Endodermal cell (in vitro differentiated cells): ENCODE measurements at regions not wholly inside any gene's neighbourhood (a gene's known extent, or its start where the extent isn't known, plus 50 kb on each side); places are given as distances from the start of the nearest gene placed in this dataset.
"Not testable (repeated sequence)": the region's sequence is repeated elsewhere in the genome, so short reads cannot be mapped to it uniquely, and the experiment has no call there.

Experiments used
- DNase-seq: peaks from one replicate; pipeline ENCODE4 v3.0.0-alpha.2; 2017
- H3K27ac ChIP-seq: 2 replicates; pipeline ENCODE4 v1.5.1; 2013; ENCODE audit warnings: mild to moderate bottlenecking, low read depth, low read length, moderate library complexity
- H3K27me3 ChIP-seq: 2 replicates; pipeline ENCODE4 v1.6.1; 2013; ENCODE audit warnings: mild to moderate bottlenecking, low read length, moderate library complexity; ENCODE audit not compliant: insufficient read depth, control insufficient read depth, poor library complexity, severe bottlenecking
- H3K36me3 ChIP-seq: 2 replicates; pipeline ENCODE4 v1.7.0; 2013; ENCODE audit warnings: mild to moderate bottlenecking, low read length, moderate library complexity; ENCODE audit not compliant: control insufficient read depth, insufficient read depth
- H3K4me1 ChIP-seq: one replicate; pipeline ENCODE4 v1.7.0; 2013; ENCODE audit warnings: low read length; ENCODE audit not compliant: control insufficient read depth, insufficient read depth
- H3K4me3 ChIP-seq: 2 replicates; pipeline ENCODE4 v1.5.1; 2013; ENCODE audit warnings: mild to moderate bottlenecking, low read length, moderate library complexity
- H3K9ac ChIP-seq: 2 replicates; pipeline ENCODE4 v1.6.1; 2013; ENCODE audit warnings: mild to moderate bottlenecking, low read length, moderate library complexity; ENCODE audit not compliant: poor library complexity, severe bottlenecking; ENCODE audit errors: extremely low read depth
- H3K9me3 ChIP-seq: 2 replicates; pipeline ENCODE4 v1.6.1; 2013; ENCODE audit warnings: mild to moderate bottlenecking, low read length, moderate library complexity; ENCODE audit not compliant: control insufficient read depth
- H3K27ac Mint-ChIP-seq: 2 replicates; pipeline ENCODE4 v1.8.0; 2020; ENCODE audit warnings: mixed read lengths
- H3K27me3 Mint-ChIP-seq: 2 replicates; pipeline ENCODE4 v1.8.0; 2021; ENCODE audit warnings: mild to moderate bottlenecking, mixed read lengths; ENCODE audit not compliant: insufficient read depth
- H3K36me3 Mint-ChIP-seq: 2 replicates; pipeline ENCODE4 v1.8.0; 2020; ENCODE audit warnings: low read depth, mixed read lengths
- H3K4me1 Mint-ChIP-seq: 2 replicates; pipeline ENCODE4 v1.8.0; 2020; ENCODE audit warnings: mixed read lengths
- H3K4me3 Mint-ChIP-seq: 2 replicates; pipeline ENCODE4 v1.8.0; 2020; ENCODE audit warnings: mild to moderate bottlenecking, moderate library complexity, mixed read lengths
- H3K9me3 Mint-ChIP-seq: 2 replicates; pipeline ENCODE4 v1.8.0; 2020; ENCODE audit warnings: mild to moderate bottlenecking, mixed read lengths
- WGBS, 2 experiments: methylation state at CpG; one replicate each; pipeline versions ENCODE4 v1.1.5 to v1.1.7; 2013; ENCODE audit warnings: missing lambda C conversion rate in 2 of 2, mixed read lengths in 1 of 2; ENCODE audit not compliant: insufficient coverage in 1 of 2, insufficient read length in 1 of 2; 5-methylcytosine and 5-hydroxymethylcytosine counted together
- TF ChIP-seq, protein P1 (sequence below): fragments of 200-600 bp; sonication (generic); conservative IDR thresholded peaks from 2 replicates; pipeline ENCODE4 v1.5.0; 2021; ENCODE audit warnings: antibody characterized with exemption, mild to moderate bottlenecking

DNA sequence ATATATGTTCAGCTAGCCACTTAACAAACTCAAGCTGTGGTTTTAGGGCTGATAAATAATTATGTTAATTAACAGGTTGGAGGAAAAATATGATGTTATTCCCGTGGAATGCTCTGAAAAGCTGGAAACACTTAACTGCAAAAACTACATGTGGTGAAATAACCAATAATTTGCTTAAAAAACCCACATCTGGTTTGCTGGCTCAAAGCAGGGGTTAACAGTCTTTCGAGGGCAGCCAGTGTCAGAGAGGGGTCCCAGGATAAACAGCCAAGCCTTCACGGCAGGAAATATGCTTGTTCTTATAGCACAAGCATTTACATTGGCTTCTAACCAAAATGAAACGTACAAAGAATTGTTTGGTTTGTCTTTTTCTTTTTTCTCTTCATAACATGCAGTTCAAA lies 254.0 kb upstream of the GAS1 start:
- H3K4me1 ChIP-seq: peaks cover 4% of the 10 kb centered on the region
- no peak overlapping the region for H3K27ac Mint-ChIP-seq
- DNase-seq: no peak
- peaks cover 8% of the 10 kb centered on the region for H3K27me3 ChIP-seq
- no peaks in the 10 kb centered on the region for H3K9me3 ChIP-seq
- H3K4me3 Mint-ChIP-seq: no peak overlapping the region
- H3K36me3 ChIP-seq: no peaks in the 10 kb centered on the region
- H3K36me3 Mint-ChIP-seq: no peaks in the 10 kb centered on the region
- WGBS, 2 experiments: 89 to 100% methylated on average over 3 to 4 of the region's 4 CpGs
- no peaks in the 10 kb centered on the region for H3K9me3 Mint-ChIP-seq
- no peak overlapping the region for H3K4me3 ChIP-seq
- TF ChIP-seq, protein P1, sequence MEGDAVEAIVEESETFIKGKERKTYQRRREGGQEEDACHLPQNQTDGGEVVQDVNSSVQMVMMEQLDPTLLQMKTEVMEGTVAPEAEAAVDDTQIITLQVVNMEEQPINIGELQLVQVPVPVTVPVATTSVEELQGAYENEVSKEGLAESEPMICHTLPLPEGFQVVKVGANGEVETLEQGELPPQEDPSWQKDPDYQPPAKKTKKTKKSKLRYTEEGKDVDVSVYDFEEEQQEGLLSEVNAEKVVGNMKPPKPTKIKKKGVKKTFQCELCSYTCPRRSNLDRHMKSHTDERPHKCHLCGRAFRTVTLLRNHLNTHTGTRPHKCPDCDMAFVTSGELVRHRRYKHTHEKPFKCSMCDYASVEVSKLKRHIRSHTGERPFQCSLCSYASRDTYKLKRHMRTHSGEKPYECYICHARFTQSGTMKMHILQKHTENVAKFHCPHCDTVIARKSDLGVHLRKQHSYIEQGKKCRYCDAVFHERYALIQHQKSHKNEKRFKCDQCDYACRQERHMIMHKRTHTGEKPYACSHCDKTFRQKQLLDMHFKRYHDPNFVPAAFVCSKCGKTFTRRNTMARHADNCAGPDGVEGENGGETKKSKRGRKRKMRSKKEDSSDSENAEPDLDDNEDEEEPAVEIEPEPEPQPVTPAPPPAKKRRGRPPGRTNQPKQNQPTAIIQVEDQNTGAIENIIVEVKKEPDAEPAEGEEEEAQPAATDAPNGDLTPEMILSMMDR: no peak
- no peak overlapping the region for H3K9ac ChIP-seq
- H3K27me3 Mint-ChIP-seq: peaks cover 30% of the 10 kb centered on the region
- H3K27ac ChIP-seq: no peak overlapping the region
- H3K4me1 Mint-ChIP-seq: peaks cover 25% of the 10 kb centered on the region

- no peaks in the 10 kb centered on the region for H3K9me3 Mint-ChIP-seq
- no peak overlapping the region for H3K27ac Mint-ChIP-seq
- Histone ChIP-seq H3K9me3 (no peaks in the 10 kb centered on the region), H3K4me3 (no peak overlapping the region), H3K27me3 (no peaks in the 10 kb centered on the region), H3K36me3 (no peaks in the 10 kb centered on the region), H3K9ac (no peak overlapping the region), H3K4me1 (no peaks in the 10 kb centered on the region), H3K27ac (no peak overlapping the region)
- TF ChIP-seq, protein P1: no peak
- no peak overlapping the region for H3K4me3 Mint-ChIP-seq
- no peaks in the 10 kb centered on the region for H3K36me3 Mint-ChIP-seq
- DNase-seq: no peak
- WGBS, 2 experiments: 97 to 100% methylated on average over 5 to 7 of the region's 7 CpGs
- H3K27me3 Mint-ChIP-seq: peaks cover 11% of the 10 kb centered on the region
- peaks cover 7% of the 10 kb centered on the region for H3K4me1 Mint-ChIP-seq
These were observed 258.9 kb upstream of the GAS1 start for GRCh38 chr9:87206064-87206661.

DNA sequence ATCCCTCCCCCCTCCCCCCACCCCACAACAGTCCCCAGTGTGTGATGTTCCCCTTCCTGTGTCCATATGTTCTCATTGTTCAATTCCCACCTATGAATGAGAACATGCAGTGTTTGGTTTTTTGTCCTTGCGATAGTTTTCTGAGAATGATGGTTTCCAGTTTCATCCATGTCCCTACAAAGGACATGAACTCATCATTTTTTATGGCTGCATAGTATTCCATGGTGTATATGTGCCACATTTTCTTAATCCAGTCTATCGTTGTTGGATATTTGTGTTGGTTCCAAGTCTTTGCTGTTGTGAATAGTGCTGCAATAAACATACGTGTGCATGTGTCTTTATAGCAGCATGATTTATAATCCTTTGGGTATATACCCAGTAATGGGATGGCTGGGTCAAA lies 263.4 kb upstream of the GAS1 start:
- WGBS, 2 experiments: no CpG with 5 or more reads among the region's 3 CpGs
- not testable (repeated sequence) for DNase-seq, H3K4me1 Mint-ChIP-seq, H3K4me3 ChIP-seq, H3K9me3 ChIP-seq, H3K9ac ChIP-seq, H3K27ac ChIP-seq, H3K27me3 ChIP-seq, H3K9me3 Mint-ChIP-seq, H3K4me1 ChIP-seq, H3K36me3 ChIP-seq, H3K36me3 Mint-ChIP-seq, H3K27ac Mint-ChIP-seq, H3K27me3 Mint-ChIP-seq, H3K4me3 Mint-ChIP-seq

GRCh38 chr9:87211669-87212068 lies 264.4 kb upstream of the GAS1 start:
- no peaks in the 10 kb centered on the region for H3K27me3 ChIP-seq
- H3K4me3 ChIP-seq: no peak overlapping the region
- H3K4me3 Mint-ChIP-seq: no peak overlapping the region
- TF ChIP-seq, protein P1: no peak
- no peaks in the 10 kb centered on the region for H3K9me3 Mint-ChIP-seq
- H3K27ac Mint-ChIP-seq: no peak overlapping the region
- WGBS, 2 experiments: 91 to 100% methylated on average over 1 to 2 of the region's 2 CpGs
- DNase-seq: no peak
- H3K9me3 ChIP-seq: no peaks in the 10 kb centered on the region
- no peaks in the 10 kb centered on the region for H3K4me1 ChIP-seq
- peaks cover 10% of the 10 kb centered on the region for H3K4me1 Mint-ChIP-seq
- H3K27me3 Mint-ChIP-seq: peaks cover 5% of the 10 kb centered on the region
- H3K36me3 Mint-ChIP-seq: no peaks in the 10 kb centered on the region
- no peaks in the 10 kb centered on the region for H3K36me3 ChIP-seq
- H3K9ac ChIP-seq: no peak overlapping the region
- H3K27ac ChIP-seq: no peak overlapping the region
